Prostate gland (tissue), 2 donors: ENCODE measurements at regions not wholly inside any gene's neighbourhood (a gene's known extent, or its start where the extent isn't known, plus 50 kb on each side); places are given as distances from the start of the nearest gene placed in this dataset.

Experiments
- CTCF ChIP-seq, 4 experiments: fragments of 200-600 bp in 2 of 4; fragments of 450-650 bp in 2 of 4; sonication (generic) in 2 of 4; IDR thresholded peaks; 1 replicate in 3 of 4; 2 replicates in 1 of 4; pipeline ENCODE4 v1.5.1; 2016 to 2019; ENCODE audit warnings: antibody characterized with exemption in 4 of 4, mild to moderate bottlenecking in 2 of 4, moderate library complexity in 2 of 4
- POLR2A ChIP-seq: fragments of 450-650 bp; IDR thresholded peaks from one replicate; pipeline ENCODE4 v1.6.1; 2016; ENCODE audit warnings: antibody characterized with exemption, mild to moderate bottlenecking

GRCh38 chr17:77772461-77772897, 186.0 kb upstream of the TNRC6C start:
- TF ChIP-seq POLR2A (no peak), CTCF (IDR thresholded peaks at IDR 0.05) (peak in 2 of 4 experiments; percentile 26 to 35)
